HG03097 (cell line): ENCODE measurements at regions not wholly inside any gene's neighbourhood (a gene's known extent, or its start where the extent isn't known, plus 50 kb on each side); places are given as distances from the start of the nearest gene placed in this dataset.

Experiments used
- ATAC-seq: cut with Tn5 transposase; IDR thresholded peaks from one replicate; pipeline ENCODE4 v1.9.1; 2021; ENCODE audit not compliant: unreplicated experiment, low FRiP score

DNA sequence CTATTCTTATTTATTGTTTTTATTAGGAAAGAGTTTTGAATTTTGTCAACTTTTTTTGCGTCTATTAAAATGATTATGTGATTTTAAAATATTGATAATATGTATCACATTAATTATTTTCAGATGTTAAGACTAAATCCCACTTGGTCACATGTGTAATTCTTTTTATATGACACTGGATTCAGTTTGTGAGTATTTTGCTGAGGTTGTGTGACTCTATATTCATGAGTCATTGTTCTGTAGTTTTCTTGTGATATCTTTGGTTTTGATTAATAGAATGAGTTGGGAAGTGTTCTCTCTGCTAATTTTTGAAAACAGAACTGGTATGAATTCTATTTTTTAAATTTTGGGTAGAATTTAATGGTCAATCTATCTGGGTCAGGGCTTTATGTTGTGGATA is 317.9 kb downstream of the ETS1 start:
- ATAC-seq = no peak

DNA sequence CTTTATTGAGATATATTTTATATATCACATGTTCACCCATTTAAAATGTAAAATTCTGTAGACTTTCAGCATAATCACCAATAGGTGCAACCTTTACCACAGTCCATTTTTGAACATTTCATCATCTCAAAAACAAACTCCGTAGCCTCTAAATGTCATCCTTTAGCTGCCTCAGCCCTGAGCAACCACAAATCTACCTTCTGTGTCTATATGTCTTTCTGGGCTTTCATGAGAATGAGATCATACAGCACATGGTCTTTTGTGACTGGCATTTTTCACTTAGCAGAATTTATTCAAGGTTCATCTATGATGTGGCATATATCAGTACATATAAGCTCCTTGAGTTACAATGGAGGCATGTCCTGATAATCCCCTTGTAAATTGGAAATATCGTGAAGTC is 320.5 kb downstream of the ETS1 start:
- ATAC-seq = no peak

- ATAC-seq = no peak
These were observed 324.7 kb downstream of the ETS1 start for GRCh38 chr11:128262463-128263345.

DNA sequence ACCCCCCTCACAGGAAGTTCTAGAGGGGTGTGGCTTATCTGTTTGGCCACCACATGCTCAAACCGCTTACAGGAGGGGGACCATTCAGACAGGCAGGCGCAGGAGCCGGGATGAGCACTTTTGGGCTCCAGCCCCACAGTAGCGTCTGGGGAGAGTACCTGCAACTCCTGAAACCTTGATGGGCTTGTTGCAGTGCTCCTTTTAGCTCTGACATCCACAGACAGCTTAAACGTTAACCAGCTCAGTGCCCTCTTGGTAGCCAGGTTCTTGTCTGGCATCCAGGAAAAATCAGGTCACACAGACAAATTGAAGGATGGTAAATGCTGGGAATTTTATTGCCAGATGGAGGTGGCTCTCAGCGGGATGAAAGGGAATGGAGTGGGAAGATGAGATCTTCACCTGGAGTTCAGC is 326.3 kb downstream of the ETS1 start:
- ATAC-seq = no peak

DNA sequence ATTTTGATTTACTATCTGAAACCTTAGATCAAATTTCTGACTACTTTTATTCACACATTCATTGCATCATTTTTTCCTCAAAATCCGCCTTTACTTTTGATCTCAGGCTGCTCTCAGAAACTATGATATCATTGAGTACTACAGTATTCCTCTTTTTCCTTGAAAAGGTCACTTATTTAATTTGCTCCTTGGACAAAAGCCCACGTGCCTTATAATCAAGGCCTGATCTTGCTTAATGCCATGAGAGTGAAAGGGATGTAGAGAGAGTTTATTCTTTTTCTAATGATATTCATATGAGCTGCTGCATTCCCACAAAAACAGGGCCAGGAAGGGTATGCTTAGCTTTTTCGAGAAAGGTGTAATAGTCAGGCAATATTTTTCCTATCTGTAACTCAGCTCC is 327.0 kb downstream of the ETS1 start:
- ATAC-seq = no peak

GRCh38 chr11:128259816-128260215 is 327.5 kb downstream of the ETS1 start:
- no peak for ATAC-seq

- ATAC-seq = no peak
These were observed 332.4 kb downstream of the ETS1 start for GRCh38 chr11:128254941-128255340.

- ATAC-seq = no peak
These were observed 336.2 kb downstream of the ETS1 start for GRCh38 chr11:128251140-128251539.

DNA sequence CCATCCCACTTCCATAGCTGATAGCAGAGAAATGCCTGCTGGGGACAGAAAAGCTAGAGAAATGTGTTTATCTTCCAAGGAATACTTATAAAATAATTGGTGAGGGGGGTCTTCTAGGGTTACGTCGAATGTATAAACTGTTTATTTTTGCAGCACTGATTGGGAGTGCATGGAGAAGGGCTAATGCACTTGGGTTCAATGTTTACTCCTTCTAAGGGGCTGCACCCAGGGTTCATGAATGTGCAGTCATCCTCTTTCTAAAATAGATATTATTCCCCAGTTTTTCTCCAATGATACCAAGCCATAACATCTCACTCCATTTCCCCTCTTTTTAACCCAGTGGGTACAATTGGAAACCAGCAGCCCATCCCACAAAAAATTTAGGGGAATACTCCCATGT is 336.9 kb downstream of the ETS1 start:
- no peak for ATAC-seq

DNA sequence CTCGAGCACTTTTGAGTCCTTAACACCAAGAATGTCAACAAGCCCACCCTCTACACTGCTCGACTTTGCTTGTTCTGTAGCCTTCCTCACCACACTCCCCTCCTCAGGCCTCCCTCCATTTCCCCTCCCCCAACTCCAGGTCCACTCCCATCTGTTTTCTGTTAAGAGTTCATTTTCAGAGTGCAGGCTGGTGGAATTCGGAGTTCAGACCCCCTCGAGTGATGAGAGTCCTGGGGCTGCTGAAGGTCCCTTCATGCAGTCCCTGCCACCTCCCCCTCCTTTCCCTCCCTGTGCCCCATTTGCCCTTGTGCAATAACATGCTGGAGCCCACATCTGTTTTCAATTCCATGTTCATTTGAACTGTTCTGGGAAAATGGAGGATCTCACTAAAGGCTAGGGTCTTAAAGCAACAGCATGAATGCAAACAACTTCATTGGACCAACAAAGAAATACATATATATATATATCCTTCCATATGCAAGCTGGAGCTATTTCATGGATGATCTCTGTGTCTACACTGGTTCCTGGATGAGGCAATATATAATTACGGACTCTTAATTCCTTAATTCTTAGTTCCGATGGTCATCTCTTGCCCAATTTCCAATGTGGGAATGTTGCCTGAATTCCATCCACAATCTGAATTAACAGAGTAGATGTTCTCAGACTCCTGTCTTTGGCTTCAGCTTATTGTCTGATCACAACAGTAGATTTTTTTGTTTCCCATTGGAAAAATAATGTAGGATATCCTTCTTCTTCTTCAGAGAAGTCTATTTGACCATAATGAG is 340.4 kb downstream of the ETS1 start:
- ATAC-seq = no peak

GRCh38 chr11:128246364-128246801 is 341.0 kb downstream of the ETS1 start:
- ATAC-seq = no peak

DNA sequence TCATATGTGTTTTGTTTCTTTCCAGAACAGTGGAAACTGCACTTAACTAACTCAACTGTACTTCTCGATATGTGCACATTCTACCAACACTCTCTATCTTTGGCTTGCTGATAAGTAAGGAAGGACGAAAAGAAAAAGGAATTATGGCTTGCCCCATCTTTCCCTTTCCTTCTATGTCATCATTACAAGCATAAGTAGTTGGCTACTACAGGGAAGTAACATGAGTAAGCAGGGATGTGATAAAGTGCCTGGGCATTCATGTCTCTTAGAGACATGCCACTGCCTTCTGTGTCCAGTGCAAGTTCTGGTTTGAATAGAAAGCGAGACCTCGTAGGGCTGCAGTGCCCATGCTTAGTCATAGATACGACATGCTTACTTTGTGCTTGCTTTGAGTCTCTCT is 342.5 kb downstream of the ETS1 start:
- no peak for ATAC-seq

DNA sequence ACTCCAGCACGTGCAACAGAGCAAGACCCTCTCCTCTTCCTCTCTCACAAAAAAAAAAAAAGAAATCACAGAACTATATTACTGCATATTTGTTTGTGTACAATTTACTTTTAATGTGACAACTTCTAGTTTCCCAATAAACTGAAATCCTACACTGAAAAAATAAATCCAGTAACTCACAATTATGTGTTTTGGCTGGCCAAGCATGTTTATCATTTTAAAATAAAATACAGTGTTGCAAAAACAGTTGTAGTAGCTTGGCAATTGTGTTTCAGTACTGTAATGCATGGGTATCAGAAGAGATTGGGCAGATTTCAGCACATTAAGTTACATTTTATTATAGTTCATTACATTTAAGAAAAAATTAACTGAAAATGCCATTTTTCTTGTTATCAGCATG is 344.9 kb downstream of the ETS1 start:
- no peak for ATAC-seq

GRCh38 chr11:128240546-128240945 is 346.8 kb downstream of the ETS1 start:
- no peak for ATAC-seq

DNA sequence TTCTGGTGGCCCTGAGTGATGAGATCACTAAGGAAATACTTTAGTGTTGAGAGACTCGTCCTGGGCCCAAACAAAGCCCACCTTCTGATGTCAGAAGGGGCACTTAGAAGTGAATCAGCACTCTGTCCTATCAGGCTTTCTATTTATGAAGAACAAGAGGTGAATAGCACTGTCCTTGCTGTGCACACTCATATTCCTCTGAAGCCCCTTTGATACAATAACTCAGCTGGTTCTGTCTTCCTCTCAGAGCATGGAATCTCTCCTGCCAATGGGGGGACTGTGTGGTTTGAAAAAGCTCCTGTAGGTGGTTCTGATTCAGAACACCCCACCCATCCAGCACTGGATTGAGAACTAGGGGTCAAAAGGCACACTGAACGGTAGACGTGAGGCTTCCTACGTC is 348.1 kb downstream of the ETS1 start:
- no peak for ATAC-seq

DNA sequence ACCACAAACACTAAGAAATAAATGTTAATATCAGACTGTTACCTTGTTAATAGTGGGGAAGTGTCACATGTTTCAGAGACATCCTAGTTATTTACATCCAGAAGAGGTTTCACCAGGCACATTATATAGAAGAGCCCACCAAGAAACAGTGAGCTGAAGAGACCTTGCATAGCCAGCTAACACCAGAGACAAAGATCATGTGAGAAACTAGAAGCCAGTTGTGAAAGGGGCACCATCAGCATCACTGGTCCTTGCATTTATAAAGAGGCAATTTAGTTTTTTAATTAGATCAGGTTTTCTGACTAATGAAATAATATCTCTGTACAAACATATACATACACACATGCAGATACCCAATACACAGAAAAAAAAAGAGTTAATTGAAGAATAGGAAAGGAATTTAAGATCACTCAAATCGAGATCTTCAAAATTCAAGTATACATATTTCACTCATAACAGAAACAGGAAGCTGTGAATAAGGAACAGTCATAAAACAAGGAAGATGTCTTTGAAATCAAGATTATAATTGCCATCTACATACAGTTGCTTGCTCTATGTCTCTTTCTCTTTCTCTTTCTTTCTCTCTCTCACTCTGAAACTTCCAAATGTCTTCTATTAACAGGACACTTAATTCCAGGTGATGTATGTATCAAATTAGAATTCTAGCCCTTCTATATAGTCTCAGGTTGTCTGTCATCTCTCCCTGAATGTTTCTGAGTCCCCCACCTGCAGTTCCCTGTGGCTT is 348.7 kb downstream of the ETS1 start:
- ATAC-seq = no peak

DNA sequence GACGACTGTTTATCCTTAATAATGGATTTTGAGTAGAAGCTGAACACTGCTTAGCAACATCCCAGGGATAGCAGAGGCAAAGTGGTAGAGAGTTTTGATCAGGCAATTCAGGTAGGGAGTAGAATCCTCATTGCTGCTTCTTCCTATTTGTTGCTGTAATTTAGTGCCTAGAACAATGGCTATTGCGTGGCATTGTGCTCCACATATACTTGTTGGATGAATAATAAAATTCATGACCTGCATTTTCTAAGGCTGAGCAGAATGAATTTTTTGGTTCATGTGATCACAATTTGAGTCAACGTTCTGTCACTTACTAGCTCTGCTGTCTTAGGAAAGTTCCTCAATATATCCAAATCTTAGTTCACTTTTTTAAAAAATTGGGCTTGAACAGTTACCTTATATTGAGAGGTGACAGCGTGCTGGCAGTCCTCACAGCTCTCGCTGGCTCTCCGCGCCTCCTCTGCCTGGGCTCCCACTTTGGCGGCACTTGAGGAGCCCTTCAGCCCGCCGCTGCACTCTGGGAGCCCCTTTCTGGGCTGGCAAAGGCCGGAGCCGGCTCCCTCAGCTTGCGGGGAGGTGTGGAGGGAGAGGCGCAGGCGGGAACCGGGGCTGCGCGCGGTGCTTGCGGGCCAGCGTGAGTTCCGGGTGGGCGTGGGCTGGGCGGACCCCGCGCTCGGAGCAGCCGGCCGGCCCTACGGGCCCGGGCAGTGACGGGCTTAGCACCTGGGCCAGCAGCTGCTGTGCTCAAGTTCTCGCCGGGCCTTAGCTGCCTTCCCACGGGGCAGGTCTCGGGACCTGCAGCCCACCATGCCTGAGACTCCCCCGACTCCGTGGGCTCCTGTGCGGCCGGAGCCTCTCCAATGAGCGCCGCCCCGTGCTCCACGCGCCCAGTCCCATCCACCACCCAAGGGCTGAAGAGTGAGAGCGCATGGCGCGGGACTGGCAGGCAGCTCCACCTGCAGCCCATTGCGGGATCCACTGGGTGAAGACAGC is 350.6 kb downstream of the ETS1 start:
- ATAC-seq = no peak

GRCh38 chr11:128235958-128236357 is 351.4 kb downstream of the ETS1 start:
- no peak for ATAC-seq

DNA sequence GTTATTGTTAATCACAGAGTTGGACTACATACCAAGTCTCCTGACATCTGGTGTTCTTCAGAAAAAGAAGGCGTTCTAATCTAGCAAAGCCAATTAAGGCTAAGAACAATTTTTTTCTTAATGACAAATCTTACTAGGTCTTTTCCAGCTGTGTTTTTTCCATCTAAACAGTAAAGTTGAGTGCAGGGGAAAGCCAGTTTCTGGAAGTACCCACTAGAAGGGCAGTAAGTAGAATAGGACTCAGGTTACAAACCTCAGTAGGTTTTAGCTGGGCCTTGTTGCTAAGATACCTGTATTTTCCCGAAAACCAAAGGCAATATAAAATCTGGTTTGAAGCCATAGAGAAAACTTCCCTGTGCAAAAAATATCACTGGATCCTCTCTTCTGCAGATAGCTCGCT is 351.9 kb downstream of the ETS1 start:
- no peak for ATAC-seq

DNA sequence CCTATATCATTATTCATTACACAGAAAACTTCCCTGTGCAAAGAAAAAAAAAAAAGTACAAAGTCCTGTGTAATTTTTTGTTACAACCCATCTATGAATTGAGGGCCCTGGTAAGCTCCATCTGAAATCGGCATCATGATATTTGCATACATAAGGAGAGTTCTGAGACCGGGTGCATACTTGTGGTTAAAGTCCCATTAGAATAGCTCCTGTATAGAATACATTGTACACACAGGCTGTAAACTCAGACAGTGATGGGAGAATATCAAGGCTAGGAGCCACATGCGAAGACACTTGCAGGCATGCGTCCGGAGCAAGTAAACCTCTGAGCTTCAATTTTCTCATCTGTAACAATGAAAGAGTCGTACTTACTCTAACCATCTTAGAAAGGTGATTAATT is 353.2 kb downstream of the ETS1 start:
- no peak for ATAC-seq
